C4-2B (cell line): ENCODE measurements at regions not wholly inside any gene's neighbourhood (a gene's known extent, or its start where the extent isn't known, plus 50 kb on each side); places are given as distances from the start of the nearest gene placed in this dataset.

Source experiments
- H3K27ac ChIP-seq: fragments of 450-650 bp; 2 replicates; pipeline ENCODE4 v1.5.1; 2017
- ZFX ChIP-seq: fragments of 450-650 bp; IDR thresholded peaks from 2 replicates; pipeline ENCODE4 v1.6.1; 2017
- TF ChIP-seq, protein P1 (sequence below): fragments of 450-650 bp; conservative IDR thresholded peaks from 2 replicates; pipeline ENCODE4 v1.5.1; 2017; ENCODE audit warnings: mild to moderate bottlenecking

DNA sequence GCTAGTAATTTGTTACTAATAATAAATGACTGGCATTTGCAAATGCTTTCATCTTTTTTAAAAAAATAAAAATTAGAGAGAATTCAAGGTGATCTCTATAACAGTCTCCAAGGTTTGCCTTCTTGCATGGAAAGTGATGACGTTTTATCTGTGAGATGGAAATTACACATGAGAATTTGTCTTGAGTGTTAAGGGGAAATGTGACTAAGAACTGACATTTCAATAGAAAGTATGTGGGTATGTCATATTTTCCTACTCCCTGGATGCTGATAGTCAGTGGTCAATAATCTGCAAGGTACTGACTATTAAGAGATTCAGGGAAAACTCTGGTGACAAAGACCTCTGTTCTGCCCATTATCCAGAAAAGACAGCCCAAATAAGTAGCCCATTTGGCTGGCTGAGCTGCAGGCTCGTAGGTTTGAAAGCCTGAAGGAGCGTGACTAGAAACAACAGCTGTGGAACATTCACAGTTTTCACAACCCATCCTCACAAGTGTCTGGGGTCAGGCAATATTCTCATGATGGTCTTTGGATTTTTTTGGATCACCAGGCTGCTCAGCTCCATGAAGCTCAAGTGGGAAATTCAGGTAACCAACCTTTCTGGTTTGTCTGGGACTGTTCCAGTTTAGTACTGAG lies 49.7 kb upstream of the WSCD1 start:
- H3K27ac ChIP-seq, result no peak overlapping the region
- no peak for TF ChIP-seq ZFX
- TF ChIP-seq, protein P1, sequence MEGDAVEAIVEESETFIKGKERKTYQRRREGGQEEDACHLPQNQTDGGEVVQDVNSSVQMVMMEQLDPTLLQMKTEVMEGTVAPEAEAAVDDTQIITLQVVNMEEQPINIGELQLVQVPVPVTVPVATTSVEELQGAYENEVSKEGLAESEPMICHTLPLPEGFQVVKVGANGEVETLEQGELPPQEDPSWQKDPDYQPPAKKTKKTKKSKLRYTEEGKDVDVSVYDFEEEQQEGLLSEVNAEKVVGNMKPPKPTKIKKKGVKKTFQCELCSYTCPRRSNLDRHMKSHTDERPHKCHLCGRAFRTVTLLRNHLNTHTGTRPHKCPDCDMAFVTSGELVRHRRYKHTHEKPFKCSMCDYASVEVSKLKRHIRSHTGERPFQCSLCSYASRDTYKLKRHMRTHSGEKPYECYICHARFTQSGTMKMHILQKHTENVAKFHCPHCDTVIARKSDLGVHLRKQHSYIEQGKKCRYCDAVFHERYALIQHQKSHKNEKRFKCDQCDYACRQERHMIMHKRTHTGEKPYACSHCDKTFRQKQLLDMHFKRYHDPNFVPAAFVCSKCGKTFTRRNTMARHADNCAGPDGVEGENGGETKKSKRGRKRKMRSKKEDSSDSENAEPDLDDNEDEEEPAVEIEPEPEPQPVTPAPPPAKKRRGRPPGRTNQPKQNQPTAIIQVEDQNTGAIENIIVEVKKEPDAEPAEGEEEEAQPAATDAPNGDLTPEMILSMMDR, result no peak
